NOMO-1 treated with DMSO at 0.1 percent for 48 hours (cell line): ENCODE measurements at regions not wholly inside any gene's neighbourhood (a gene's known extent, or its start where the extent isn't known, plus 50 kb on each side); places are given as distances from the start of the nearest gene placed in this dataset.

Source experiments
- DNase-seq: peaks from one replicate; lab custom pipeline; 2025; ENCODE audit not compliant: unreplicated experiment; lab: John Stamatoyannopoulos, UW

GRCh38 chr13:91117351-91117750 is 230.1 kb upstream of the MIR17HG start:
- DNase-seq: no peak

GRCh38 chr13:91119643-91120042 is 227.8 kb upstream of the MIR17HG start:
- no peak for DNase-seq

GRCh38 chr13:91122766-91123165 is 224.7 kb upstream of the MIR17HG start:
- DNase-seq: no peak

- DNase-seq: no peak
Observed at GRCh38 chr13:91123456-91124127, 223.9 kb upstream of the MIR17HG start.

- no peak for DNase-seq
Observed at GRCh38 chr13:91126806-91127205, 220.7 kb upstream of the MIR17HG start.

GRCh38 chr13:91127995-91128394 is 219.5 kb upstream of the MIR17HG start:
- DNase-seq: no peak

- DNase-seq: no peak
Observed at GRCh38 chr13:91132381-91132780, 215.1 kb upstream of the MIR17HG start.

- DNase-seq: no peak
Observed at GRCh38 chr13:91132786-91133185, 214.7 kb upstream of the MIR17HG start.

- DNase-seq: peak; percentile 66
Observed at GRCh38 chr13:91133941-91134802, 213.3 kb upstream of the MIR17HG start.

- peak; percentile 92 for DNase-seq
Observed at GRCh38 chr13:91134803-91135184, 212.7 kb upstream of the MIR17HG start.

GRCh38 chr13:91135376-91135775 is 212.1 kb upstream of the MIR17HG start:
- DNase-seq: no peak

GRCh38 chr13:91135968-91136367 is 211.5 kb upstream of the MIR17HG start:
- no peak for DNase-seq

- DNase-seq: no peak
Observed at GRCh38 chr13:91136806-91137205, 210.7 kb upstream of the MIR17HG start.

GRCh38 chr13:91139232-91139631 is 208.3 kb upstream of the MIR17HG start:
- no peak for DNase-seq

- DNase-seq: no peak
Observed at GRCh38 chr13:91141543-91142061, 205.9 kb upstream of the MIR17HG start.

- DNase-seq: no peak
Observed at GRCh38 chr13:91142572-91142971, 204.9 kb upstream of the MIR17HG start.

- peak; percentile 91 for DNase-seq
Observed at GRCh38 chr13:91144054-91144453, 203.4 kb upstream of the MIR17HG start.

- no peak for DNase-seq
Observed at GRCh38 chr13:91144486-91144885, 203.0 kb upstream of the MIR17HG start.

- DNase-seq: peak; percentile 68
Observed at GRCh38 chr13:91145571-91146205, 201.8 kb upstream of the MIR17HG start.

GRCh38 chr13:91146601-91147000 is 200.9 kb upstream of the MIR17HG start:
- DNase-seq: no peak

- DNase-seq: no peak
Observed at GRCh38 chr13:91148098-91148497, 199.4 kb upstream of the MIR17HG start.

GRCh38 chr13:91151921-91152320 is 195.6 kb upstream of the MIR17HG start:
- no peak for DNase-seq
